LNCaP clone FGC (cell line): ENCODE measurements at regions not wholly inside any gene's neighbourhood (a gene's known extent, or its start where the extent isn't known, plus 50 kb on each side); places are given as distances from the start of the nearest gene placed in this dataset.

ENCODE experiments used
- DNase-seq: peaks from one replicate; pipeline ENCODE4 v3.0.0-alpha.2; 2011; ENCODE audit warnings: low read depth
- H3K4me3 ChIP-seq: 2 replicates; pipeline ENCODE4 v1.5.1; 2011; ENCODE audit warnings: mild to moderate bottlenecking, low read depth, low read length, control low read depth
- TF ChIP-seq, protein P1 (sequence below): IDR thresholded peaks from 2 replicates; pipeline ENCODE4 v1.5.1; 2012; ENCODE audit warnings: mild to moderate bottlenecking; ENCODE audit not compliant: control insufficient read depth, insufficient read depth; ENCODE audit errors: extremely low read depth

DNA sequence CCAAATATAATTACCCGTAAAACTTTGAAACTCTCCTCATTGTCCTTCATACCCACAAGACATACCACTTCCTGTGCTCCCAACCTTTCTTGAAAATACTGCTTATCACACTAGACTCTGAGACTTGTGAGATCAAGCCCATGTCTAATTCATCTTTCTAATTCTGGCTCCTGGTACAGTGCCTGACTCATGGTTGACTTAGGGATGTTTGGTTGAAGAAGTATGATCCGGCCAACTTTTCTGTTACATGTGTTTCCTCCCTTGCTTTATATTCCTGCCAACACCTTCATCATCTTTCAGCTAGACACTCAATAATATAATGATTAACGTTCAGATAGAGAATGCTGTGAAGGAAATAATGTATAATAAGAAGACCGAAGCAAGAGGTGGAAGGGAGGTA is 58.2 kb downstream of the MEX3B start:
- H3K4me3 ChIP-seq = no peak overlapping the region
- TF ChIP-seq, protein P1, sequence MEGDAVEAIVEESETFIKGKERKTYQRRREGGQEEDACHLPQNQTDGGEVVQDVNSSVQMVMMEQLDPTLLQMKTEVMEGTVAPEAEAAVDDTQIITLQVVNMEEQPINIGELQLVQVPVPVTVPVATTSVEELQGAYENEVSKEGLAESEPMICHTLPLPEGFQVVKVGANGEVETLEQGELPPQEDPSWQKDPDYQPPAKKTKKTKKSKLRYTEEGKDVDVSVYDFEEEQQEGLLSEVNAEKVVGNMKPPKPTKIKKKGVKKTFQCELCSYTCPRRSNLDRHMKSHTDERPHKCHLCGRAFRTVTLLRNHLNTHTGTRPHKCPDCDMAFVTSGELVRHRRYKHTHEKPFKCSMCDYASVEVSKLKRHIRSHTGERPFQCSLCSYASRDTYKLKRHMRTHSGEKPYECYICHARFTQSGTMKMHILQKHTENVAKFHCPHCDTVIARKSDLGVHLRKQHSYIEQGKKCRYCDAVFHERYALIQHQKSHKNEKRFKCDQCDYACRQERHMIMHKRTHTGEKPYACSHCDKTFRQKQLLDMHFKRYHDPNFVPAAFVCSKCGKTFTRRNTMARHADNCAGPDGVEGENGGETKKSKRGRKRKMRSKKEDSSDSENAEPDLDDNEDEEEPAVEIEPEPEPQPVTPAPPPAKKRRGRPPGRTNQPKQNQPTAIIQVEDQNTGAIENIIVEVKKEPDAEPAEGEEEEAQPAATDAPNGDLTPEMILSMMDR = no peak
- DNase-seq = no peak

DNA sequence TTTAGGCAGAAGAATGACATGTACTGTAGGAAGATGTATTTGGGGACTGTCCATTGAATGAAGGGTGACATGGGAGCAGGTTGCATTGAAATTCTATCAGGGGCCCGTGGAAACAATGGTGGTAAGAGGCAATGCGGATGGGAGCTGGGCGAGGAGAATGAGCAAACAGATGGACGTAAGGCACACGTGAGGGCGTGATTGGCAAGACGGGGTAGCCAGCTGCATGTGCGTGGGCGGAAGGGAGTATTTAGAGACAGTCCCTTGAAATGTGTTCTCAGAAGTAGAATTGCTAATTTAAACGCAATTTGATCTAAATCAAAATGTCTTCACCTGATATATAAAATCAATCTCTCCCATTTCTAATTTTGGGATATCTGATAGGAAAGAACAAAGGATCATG is 62.3 kb downstream of the MEX3B start:
- no peak for DNase-seq
- TF ChIP-seq, protein P1 = no peak
- no peak overlapping the region for H3K4me3 ChIP-seq

DNA sequence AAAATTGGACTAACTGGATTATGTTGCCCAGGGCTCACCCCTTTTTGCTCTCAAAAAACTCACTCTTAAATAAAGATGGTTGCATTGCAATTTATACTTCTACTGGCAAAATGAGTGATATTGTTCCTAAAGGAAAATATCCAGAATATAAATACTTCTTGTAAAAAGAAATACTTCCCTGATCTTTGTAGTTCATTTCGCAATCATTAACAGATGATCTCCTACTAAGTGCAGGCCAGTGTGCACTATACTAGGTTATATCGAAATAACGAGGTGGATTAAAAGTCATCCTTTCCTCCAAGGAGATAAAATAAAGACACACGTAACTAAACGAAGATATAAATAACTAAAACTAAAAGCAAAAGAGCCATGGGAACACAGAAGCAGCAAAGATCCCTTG is 63.0 kb downstream of the MEX3B start:
- H3K4me3 ChIP-seq = no peak overlapping the region
- TF ChIP-seq, protein P1 = no peak
- no peak for DNase-seq

- H3K4me3 ChIP-seq = no peak overlapping the region
- TF ChIP-seq, protein P1 = no peak
- DNase-seq = no peak
Observed at GRCh38 chr15:81981908-81982307, 63.9 kb downstream of the MEX3B start.

- TF ChIP-seq, protein P1 = no peak
- H3K4me3 ChIP-seq = no peak overlapping the region
- DNase-seq = no peak
Observed at GRCh38 chr15:81977464-81977863, 68.4 kb downstream of the MEX3B start.

GRCh38 chr15:81968691-81969090 is 77.1 kb downstream of the MEX3B start:
- H3K4me3 ChIP-seq = no peak overlapping the region
- no peak for DNase-seq
- TF ChIP-seq, protein P1 = no peak

DNA sequence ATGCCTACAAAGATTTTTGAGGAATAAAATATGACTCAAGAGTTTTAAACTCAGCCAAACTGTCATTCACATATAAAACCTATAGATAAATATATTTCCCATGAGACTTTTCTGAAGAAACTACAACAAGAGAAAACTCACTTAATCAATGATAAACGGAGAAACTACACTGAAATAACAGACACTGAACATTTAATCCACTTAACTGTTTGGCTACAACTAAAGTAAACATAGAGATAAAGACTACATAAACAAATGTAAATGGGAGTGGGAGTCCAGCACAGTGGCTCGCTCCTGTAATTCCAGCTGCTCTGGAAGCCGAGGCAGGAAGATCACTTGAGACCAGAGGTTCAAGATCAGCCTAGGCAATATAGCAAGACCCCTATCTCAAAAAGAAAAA is 79.2 kb downstream of the MEX3B start:
- no peak for DNase-seq
- no peak overlapping the region for H3K4me3 ChIP-seq
- TF ChIP-seq, protein P1 = no peak
